ENCODE measurements at regions not wholly inside any gene's neighbourhood (a gene's known extent, or its start where the extent isn't known, plus 50 kb on each side); places are given as distances from the start of the nearest gene placed in this dataset.

DNA sequence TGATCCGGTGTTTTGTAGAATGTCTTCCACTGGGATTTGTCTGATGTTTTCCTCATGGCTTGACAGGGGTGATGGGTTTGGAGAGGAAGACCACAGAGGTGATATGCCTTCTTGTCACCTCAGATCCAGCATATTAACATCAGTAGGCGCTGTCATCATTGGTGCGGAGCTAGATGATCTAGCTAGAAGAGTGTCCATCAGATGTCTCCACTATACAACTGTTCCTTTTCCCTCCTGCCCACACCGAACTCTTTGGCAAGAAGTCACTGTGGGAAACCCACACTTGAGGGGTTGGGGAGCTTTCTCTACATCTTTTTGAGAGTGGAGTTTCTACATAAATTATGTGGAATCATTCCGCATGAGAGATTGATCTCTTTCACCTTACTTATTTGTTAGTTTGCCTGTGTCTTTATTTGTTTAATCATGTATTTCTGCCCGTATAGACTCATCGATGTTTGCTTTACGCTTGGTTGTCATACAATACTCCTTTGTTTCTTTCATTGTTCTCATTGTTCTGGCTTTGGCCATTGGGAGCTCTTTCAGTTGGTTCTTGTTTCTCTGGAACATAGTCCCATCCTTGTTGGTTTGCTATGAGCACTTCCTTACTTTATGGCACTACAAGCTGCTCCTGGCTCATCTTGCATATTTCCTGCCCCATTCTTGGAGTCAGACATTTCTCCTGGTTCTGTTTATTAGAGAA lies 1420.3 kb downstream of the BRD1 start:
- ATAC-seq (ENCODE audit: low read depth), result no peak
- Histone ChIP-seq H3K4me1 (ENCODE audit: insufficient read depth, poor library complexity, severe bottlenecking) (no peaks in the 10 kb centered on the region), H3K4me3 (ENCODE audit: severe bottlenecking) (no peak overlapping the region), H3K36me3 (ENCODE audit: low read depth) (no peaks in the 10 kb centered on the region), H3K27ac (ENCODE audit: poor library complexity, severe bottlenecking) (no peak overlapping the region), H3K9me3 (ENCODE audit: severe bottlenecking) (no peaks in the 10 kb centered on the region), H3K27me3 (ENCODE audit: insufficient read depth, poor library complexity, severe bottlenecking) (no peaks in the 10 kb centered on the region)
- TF ChIP-seq, protein P1, sequence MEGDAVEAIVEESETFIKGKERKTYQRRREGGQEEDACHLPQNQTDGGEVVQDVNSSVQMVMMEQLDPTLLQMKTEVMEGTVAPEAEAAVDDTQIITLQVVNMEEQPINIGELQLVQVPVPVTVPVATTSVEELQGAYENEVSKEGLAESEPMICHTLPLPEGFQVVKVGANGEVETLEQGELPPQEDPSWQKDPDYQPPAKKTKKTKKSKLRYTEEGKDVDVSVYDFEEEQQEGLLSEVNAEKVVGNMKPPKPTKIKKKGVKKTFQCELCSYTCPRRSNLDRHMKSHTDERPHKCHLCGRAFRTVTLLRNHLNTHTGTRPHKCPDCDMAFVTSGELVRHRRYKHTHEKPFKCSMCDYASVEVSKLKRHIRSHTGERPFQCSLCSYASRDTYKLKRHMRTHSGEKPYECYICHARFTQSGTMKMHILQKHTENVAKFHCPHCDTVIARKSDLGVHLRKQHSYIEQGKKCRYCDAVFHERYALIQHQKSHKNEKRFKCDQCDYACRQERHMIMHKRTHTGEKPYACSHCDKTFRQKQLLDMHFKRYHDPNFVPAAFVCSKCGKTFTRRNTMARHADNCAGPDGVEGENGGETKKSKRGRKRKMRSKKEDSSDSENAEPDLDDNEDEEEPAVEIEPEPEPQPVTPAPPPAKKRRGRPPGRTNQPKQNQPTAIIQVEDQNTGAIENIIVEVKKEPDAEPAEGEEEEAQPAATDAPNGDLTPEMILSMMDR (IDR thresholded peaks at IDR 0.05; ENCODE audit: poor library complexity, severe bottlenecking), result no peak
- no peak for DNase-seq (ENCODE audit: low spot score)

DNA sequence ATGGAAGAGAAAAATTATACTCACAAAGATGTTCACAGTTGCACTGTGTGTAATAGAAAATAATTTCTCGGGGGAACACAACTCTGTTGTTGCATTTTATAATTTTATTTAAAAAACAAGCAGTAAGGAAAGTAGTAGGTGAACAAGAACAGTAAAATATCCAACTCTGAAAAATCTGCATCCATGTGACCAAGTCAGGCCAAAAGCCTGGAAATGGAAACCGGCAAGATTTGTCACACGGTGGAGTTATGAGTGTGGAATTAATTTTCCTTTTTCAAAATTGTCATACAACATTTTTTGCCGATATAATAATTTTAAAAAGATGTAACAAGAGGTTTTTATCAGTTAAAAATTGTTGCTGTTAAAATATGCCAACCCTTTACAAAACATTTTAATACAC lies 1421.5 kb downstream of the BRD1 start:
- H3K4me1 ChIP-seq (ENCODE audit: insufficient read depth, poor library complexity, severe bottlenecking), result no peaks in the 10 kb centered on the region
- H3K27me3 ChIP-seq (ENCODE audit: insufficient read depth, poor library complexity, severe bottlenecking), result no peaks in the 10 kb centered on the region
- DNase-seq (ENCODE audit: low spot score) (no peak), ATAC-seq (ENCODE audit: low read depth) (no peak)
- no peak overlapping the region for H3K27ac ChIP-seq (ENCODE audit: poor library complexity, severe bottlenecking)
- H3K4me3 ChIP-seq (ENCODE audit: severe bottlenecking), result no peak overlapping the region
- TF ChIP-seq, protein P1 (IDR thresholded peaks at IDR 0.05; ENCODE audit: poor library complexity, severe bottlenecking), result no peak
- H3K9me3 ChIP-seq (ENCODE audit: severe bottlenecking), result no peaks in the 10 kb centered on the region
- no peaks in the 10 kb centered on the region for H3K36me3 ChIP-seq (ENCODE audit: low read depth)

DNA sequence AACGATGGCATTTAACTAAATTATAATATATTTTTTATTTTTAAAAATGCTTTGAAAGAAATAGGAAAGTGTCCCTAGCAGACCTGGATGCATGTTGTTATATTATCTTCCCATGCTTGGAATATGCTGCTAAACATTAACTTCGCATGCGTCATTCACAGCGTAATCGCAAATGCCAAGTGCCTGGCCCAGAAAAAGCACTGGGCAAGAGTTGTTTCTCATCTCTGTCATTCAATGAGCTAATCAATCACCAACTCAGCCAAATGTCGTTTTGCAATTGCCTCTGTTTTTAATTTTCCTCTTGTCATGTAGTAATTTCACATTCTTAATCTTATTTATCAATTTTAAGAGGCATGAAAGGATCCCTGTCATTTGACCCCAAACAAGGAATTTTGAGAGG lies 1421.9 kb downstream of the BRD1 start:
- DNase-seq (ENCODE audit: low spot score) (no peak), ATAC-seq (ENCODE audit: low read depth) (no peak)
- Histone ChIP-seq H3K4me3 (ENCODE audit: severe bottlenecking) (no peak overlapping the region), H3K36me3 (ENCODE audit: low read depth) (no peaks in the 10 kb centered on the region), H3K9me3 (ENCODE audit: severe bottlenecking) (no peaks in the 10 kb centered on the region), H3K4me1 (ENCODE audit: insufficient read depth, poor library complexity, severe bottlenecking) (no peaks in the 10 kb centered on the region), H3K27ac (ENCODE audit: poor library complexity, severe bottlenecking) (no peak overlapping the region), H3K27me3 (ENCODE audit: insufficient read depth, poor library complexity, severe bottlenecking) (no peaks in the 10 kb centered on the region)
- TF ChIP-seq, protein P1 (IDR thresholded peaks at IDR 0.05; ENCODE audit: poor library complexity, severe bottlenecking), result no peak

DNA sequence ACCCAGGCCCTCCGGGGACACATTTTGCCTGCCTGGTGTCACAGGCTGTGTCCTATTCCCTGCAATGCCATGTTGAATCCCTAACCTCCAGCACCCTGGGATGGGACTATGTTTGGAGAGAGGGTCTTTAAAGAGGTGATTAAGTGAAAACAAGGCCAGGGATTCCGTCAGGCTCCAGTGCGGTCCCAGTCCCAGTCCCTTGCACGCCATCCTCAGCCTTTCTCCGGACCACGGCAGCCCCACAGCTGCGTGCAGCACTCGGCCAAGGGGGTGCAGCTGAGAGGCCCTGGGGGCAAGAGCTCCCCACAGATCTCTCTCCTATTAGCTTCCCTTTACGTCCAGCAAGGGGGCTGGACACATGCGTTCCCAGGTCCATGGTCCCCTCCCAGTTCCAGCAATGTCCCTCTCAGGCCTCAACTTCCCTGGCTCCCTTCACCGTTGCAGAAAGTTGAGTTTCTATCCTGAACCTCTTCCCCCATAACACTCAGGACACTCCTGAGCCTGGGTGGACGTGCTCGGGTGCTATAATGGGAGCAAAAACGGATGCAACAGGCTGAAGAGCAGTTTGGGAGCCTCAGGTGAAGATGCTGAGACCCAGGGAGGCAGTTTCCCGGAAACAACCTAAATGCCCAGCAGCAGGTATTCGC lies 1422.7 kb downstream of the BRD1 start:
- H3K4me3 ChIP-seq (ENCODE audit: severe bottlenecking), result no peak overlapping the region
- no peaks in the 10 kb centered on the region for H3K9me3 ChIP-seq (ENCODE audit: severe bottlenecking)
- TF ChIP-seq, protein P1 (IDR thresholded peaks at IDR 0.05; ENCODE audit: poor library complexity, severe bottlenecking), result no peak
- no peaks in the 10 kb centered on the region for H3K4me1 ChIP-seq (ENCODE audit: insufficient read depth, poor library complexity, severe bottlenecking)
- no peak for ATAC-seq (ENCODE audit: low read depth)
- no peaks in the 10 kb centered on the region for H3K36me3 ChIP-seq (ENCODE audit: low read depth)
- H3K27me3 ChIP-seq (ENCODE audit: insufficient read depth, poor library complexity, severe bottlenecking), result no peaks in the 10 kb centered on the region
- DNase-seq (ENCODE audit: low spot score), result no peak
- H3K27ac ChIP-seq (ENCODE audit: poor library complexity, severe bottlenecking), result no peak overlapping the region
